Heart left ventricle (tissue), 16 donors: ENCODE measurements at regions not wholly inside any gene's neighbourhood (a gene's known extent, or its start where the extent isn't known, plus 50 kb on each side); places are given as distances from the start of the nearest gene placed in this dataset.

Experiments
- ATAC-seq, 4 donors: fragments of 200-7000 bp; cut with Tn5 transposase; one replicate each; pipeline ENCODE4 v1.9.1; 2020 to 2022; ENCODE audit warnings: moderate library complexity in 4 of 4, mild to moderate bottlenecking in 3 of 4, moderate number of reproducible peaks in 1 of 4
- DNase-seq, 5 donors: peaks; one replicate each; pipeline ENCODE4 v3.0.0-alpha.2; 2020
- H3K27ac ChIP-seq, 12 donors: fragments of 200-600 bp; sonication (generic) in 4 of 12; one replicate each; pipeline versions ENCODE4 v1.5.0 to v1.8.0; 2016 to 2022; ENCODE audit warnings: mild to moderate bottlenecking in 2 of 12
- H3K27me3 ChIP-seq, 9 donors: fragments of 200-600 bp; sonication (generic) in 2 of 9; one replicate each; pipeline versions ENCODE4 v1.5.1 to v1.8.0; 2016 to 2022; ENCODE audit warnings: mild to moderate bottlenecking in 3 of 9
- H3K36me3 ChIP-seq, 9 donors: fragments of 200-600 bp; sonication (generic) in 2 of 9; one replicate each; pipeline versions ENCODE4 v1.5.0 to v1.8.0; 2018 to 2022; ENCODE audit warnings: mild to moderate bottlenecking in 2 of 9
- H3K4me1 ChIP-seq, 12 donors: fragments of 200-600 bp; sonication (generic) in 4 of 12; one replicate each; pipeline versions ENCODE4 v1.5.0 to v1.8.0; 2016 to 2022; ENCODE audit warnings: mild to moderate bottlenecking in 3 of 12
- H3K4me3 ChIP-seq, 12 donors: fragments of 200-600 bp; sonication (generic) in 4 of 12; one replicate each; pipeline versions ENCODE4 v1.5.0 to v1.8.0; 2017 to 2022; ENCODE audit warnings: mild to moderate bottlenecking in 9 of 12, moderate library complexity in 4 of 12
- H3K9me3 ChIP-seq, 12 donors: fragments of 200-600 bp; sonication (generic) in 4 of 12; one replicate each; pipeline versions ENCODE4 v1.5.0 to v1.8.0; 2016 to 2022; ENCODE audit warnings: mild to moderate bottlenecking in 1 of 12
- CTCF ChIP-seq, 12 donors: fragments of 200-600 bp; sonication (generic) in 4 of 12; IDR thresholded peaks; one replicate each; pipeline versions ENCODE4 v1.5.0 to v1.8.0; 2018 to 2022; ENCODE audit warnings: antibody characterized with exemption in 12 of 12, mild to moderate bottlenecking in 5 of 12
- POLR2A ChIP-seq, 2 donors: fragments of 450-650 bp; IDR thresholded peaks; one replicate each; pipeline ENCODE4 v1.6.1; 2017; ENCODE audit warnings: antibody characterized with exemption in 2 of 2, mild to moderate bottlenecking in 2 of 2, moderate library complexity in 2 of 2
- WGBS, 4 donors: extraction: QIAGEN DNeasy Blood & Tissue Kit in 2 of 4; methylation state at CpG; one replicate each; pipeline versions ENCODE4 v1.1.5 to v1.1.7; 2013 to 2018; 5-methylcytosine and 5-hydroxymethylcytosine counted together
- intact Hi-C, 10 donors: fragments of 100-400 bp; cut with DNase I; formaldehyde crosslinking; loops; one replicate each; pipeline versions ENCODE4 v1.11.1 to v1.14.2; 2022
- donor health status: ischemic (EF 13 %, LVEDD 7.1; RV severe dilation, severe dysfunction).
- donor health status: healthy with polysubstance abuse.
- donor health status: DM: no; HTN: yes; CAD: no.
- donor health status: DM: no; HTN: no; CAD: no.
- donor health status: ischemic (EF 25% LVEDD 6.9; RV normal size, moderate dysfunction).
- donor health status: ischemic (EF 25% LVEDD 5.7; RV mildly dilated, moderate dysfunction).
- donor health status: healthy.
- donor health status: DM: yes; HTN: yes; CAD: no.
- donor health status: ischemic (EF 35%, LVEDD 5.7; RV mildly dilated, moderate dysfunction).
- donor health status: nonischemic (EF 11% LVEDD 7.7; RV severe dilation, severe dysfunction).
- donor health status: DM: yes; HTN: yes; CAD: no.
- donor health status: PGD.
- donor health status: ischemic (EF 29% LVEDD 5.4; RV normal size, mild dysfunction).
- donor health status: nonischemic (EF 23%, LVEDD 6.1; RV moderate dilation, normal function).

GRCh38 chr5:63811961-63812360 is 150.3 kb downstream of the HTR1A start:
- H3K4me1 ChIP-seq, result no peaks in the 10 kb centered on the region
- no peak overlapping the region for H3K4me3 ChIP-seq
- ATAC-seq, result no peak
- intact Hi-C loops, result no loop called here
- TF ChIP-seq POLR2A (IDR thresholded peaks at IDR 0.05), result no peak
- TF ChIP-seq CTCF (IDR thresholded peaks at IDR 0.05), result no peak
- no peaks in the 10 kb centered on the region for H3K27me3 ChIP-seq
- H3K9me3 ChIP-seq, result peaks cover 0 to 27% (median 12%) of the 10 kb centered on the region in 12 donors
- H3K27ac ChIP-seq, result no peak overlapping the region
- H3K36me3 ChIP-seq, result no peaks in the 10 kb centered on the region
- DNase-seq, result no peak
- WGBS, 4 donors, result 57 to 71% (median 62%) methylated on average over 2 of the region's 2 CpGs

GRCh38 chr5:63811286-63811685 is 151.0 kb downstream of the HTR1A start:
- DNase-seq (no peak), ATAC-seq (no peak)
- TF ChIP-seq POLR2A (IDR thresholded peaks at IDR 0.05) (no peak), CTCF (IDR thresholded peaks at IDR 0.05) (no peak)
- Histone ChIP-seq H3K36me3 (no peaks in the 10 kb centered on the region), H3K9me3 (peaks cover 0 to 23% (median 12%) of the 10 kb centered on the region in 12 donors), H3K4me3 (no peak overlapping the region), H3K4me1 (no peaks in the 10 kb centered on the region), H3K27me3 (no peaks in the 10 kb centered on the region), H3K27ac (no peak overlapping the region)
- intact Hi-C loops, result no loop called here
- 69 to 83% (median 77%) methylated on average over 2 of the region's 2 CpGs for WGBS, 4 donors

GRCh38 chr5:63805151-63805550 is 157.1 kb downstream of the HTR1A start:
- DNase-seq, result no peak
- Histone ChIP-seq H3K27me3 (no peaks in the 10 kb centered on the region), H3K4me1 (no peaks in the 10 kb centered on the region), H3K27ac (no peak overlapping the region), H3K9me3 (no peaks in the 10 kb centered on the region), H3K4me3 (no peak overlapping the region), H3K36me3 (no peaks in the 10 kb centered on the region)
- intact Hi-C loops, result no loop called here
- no peak for ATAC-seq
- TF ChIP-seq POLR2A (IDR thresholded peaks at IDR 0.05) (no peak), CTCF (IDR thresholded peaks at IDR 0.05) (no peak)
- 53 to 62% (median 60%) methylated on average over 1 of the region's 1 CpG for WGBS, 4 donors

GRCh38 chr5:63803165-63803564 is 159.1 kb downstream of the HTR1A start:
- no peak overlapping the region for H3K27ac ChIP-seq
- no peaks in the 10 kb centered on the region for H3K9me3 ChIP-seq
- no peaks in the 10 kb centered on the region for H3K27me3 ChIP-seq
- TF ChIP-seq CTCF (IDR thresholded peaks at IDR 0.05) (no peak), POLR2A (IDR thresholded peaks at IDR 0.05) (no peak)
- H3K4me3 ChIP-seq, result no peak overlapping the region
- DNase-seq (no peak), ATAC-seq (no peak)
- no peaks in the 10 kb centered on the region for H3K36me3 ChIP-seq
- no peaks in the 10 kb centered on the region for H3K4me1 ChIP-seq
- intact Hi-C loops, result no loop called here
- WGBS, 4 donors, result 71 to 100% (median 83%) methylated on average over 1 of the region's 1 CpG
